ENCODE measurements at regions not wholly inside any gene's neighbourhood (a gene's known extent, or its start where the extent isn't known, plus 50 kb on each side); places are given as distances from the start of the nearest gene placed in this dataset.

GRCh38 chr7:33819658-33820057 is 85.7 kb upstream of the BMPER start:
- no peak for DNase-seq

- no peak for DNase-seq
Measured at GRCh38 chr7:33820206-33820605, 85.1 kb upstream of the BMPER start.

GRCh38 chr7:33821970-33822369 is 83.4 kb upstream of the BMPER start:
- no peak for DNase-seq

GRCh38 chr7:33823913-33824312 is 81.4 kb upstream of the BMPER start:
- DNase-seq, result no peak

- no peak for DNase-seq
Measured at GRCh38 chr7:33824911-33825459, 80.4 kb upstream of the BMPER start.

- no peak for DNase-seq
Measured at GRCh38 chr7:33825644-33826043, 79.7 kb upstream of the BMPER start.

GRCh38 chr7:33829536-33829935 is 75.8 kb upstream of the BMPER start:
- DNase-seq, result no peak

- no peak for DNase-seq
Measured at GRCh38 chr7:33831389-33832141, 73.8 kb upstream of the BMPER start.

GRCh38 chr7:33832271-33832721 is 73.0 kb upstream of the BMPER start:
- no peak for DNase-seq

- no peak for DNase-seq
Measured at GRCh38 chr7:33836797-33837355, 68.5 kb upstream of the BMPER start.

GRCh38 chr7:33837356-33837851 is 67.9 kb upstream of the BMPER start:
- DNase-seq, result no peak

- no peak for DNase-seq
Measured at GRCh38 chr7:33841031-33841430, 64.3 kb upstream of the BMPER start.

- no peak for DNase-seq
Measured at GRCh38 chr7:33841705-33842129, 63.6 kb upstream of the BMPER start.

GRCh38 chr7:33842150-33842549 is 63.2 kb upstream of the BMPER start:
- DNase-seq, result no peak

GRCh38 chr7:33845991-33846509 is 59.3 kb upstream of the BMPER start:
- DNase-seq, result no peak

- DNase-seq, result no peak
Measured at GRCh38 chr7:33849004-33849403, 56.3 kb upstream of the BMPER start.

GRCh38 chr7:33849971-33850559 is 55.3 kb upstream of the BMPER start:
- no peak for DNase-seq

- no peak for DNase-seq
Measured at GRCh38 chr7:33850768-33851167, 54.6 kb upstream of the BMPER start.

- DNase-seq, result no peak
Measured at GRCh38 chr7:33852838-33853237, 52.5 kb upstream of the BMPER start.

GRCh38 chr7:33853361-33854062 is 51.8 kb upstream of the BMPER start:
- DNase-seq, result no peak

- DNase-seq, result no peak
Measured at GRCh38 chr7:33854178-33854577, 51.2 kb upstream of the BMPER start.

- DNase-seq, result no peak
Measured at GRCh38 chr7:33854801-33855350, 50.5 kb upstream of the BMPER start.

Data from NCI-H1930 (cell line).